ENCODE measurements at regions not wholly inside any gene's neighbourhood (a gene's known extent, or its start where the extent isn't known, plus 50 kb on each side); places are given as distances from the start of the nearest gene placed in this dataset.

- TF ChIP-seq POLR2AphosphoS5 (IDR thresholded peaks at IDR 0.05) = no peak
- TF ChIP-seq CTCF (IDR thresholded peaks at IDR 0.05) = no peak
Observed at GRCh38 chrX:42127563-42127962, 204.2 kb upstream of the CASK start.
